NCI-H1417 (cell line): ENCODE measurements at regions not wholly inside any gene's neighbourhood (a gene's known extent, or its start where the extent isn't known, plus 50 kb on each side); places are given as distances from the start of the nearest gene placed in this dataset.

Source experiments
- DNase-seq, 3 experiments: peaks; one replicate each; lab custom pipeline; 2025; lab: John Stamatoyannopoulos, UW

GRCh38 chr16:64892835-64893785, 228.8 kb downstream of the CDH11 start:
- no peak for DNase-seq

DNA sequence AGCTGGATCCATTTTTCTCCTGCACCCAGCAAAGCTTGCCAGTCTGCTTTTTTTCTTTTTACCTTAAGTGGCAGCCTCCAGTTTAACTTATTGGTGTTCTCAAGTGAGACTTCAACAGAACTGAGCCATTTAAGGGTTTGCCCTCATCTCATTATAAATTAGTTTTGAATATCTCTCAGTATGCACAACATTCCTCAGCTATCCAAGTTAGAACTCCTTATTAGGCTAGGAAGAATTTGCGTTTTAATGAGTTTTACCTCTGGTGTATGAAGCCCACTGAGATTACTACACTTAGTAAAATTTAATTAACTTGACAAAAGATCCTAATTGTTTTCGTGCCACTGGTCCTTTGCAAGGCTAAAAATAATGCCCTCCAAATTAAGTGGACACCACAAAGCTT, 232.4 kb downstream of the CDH11 start:
- no peak for DNase-seq

DNA sequence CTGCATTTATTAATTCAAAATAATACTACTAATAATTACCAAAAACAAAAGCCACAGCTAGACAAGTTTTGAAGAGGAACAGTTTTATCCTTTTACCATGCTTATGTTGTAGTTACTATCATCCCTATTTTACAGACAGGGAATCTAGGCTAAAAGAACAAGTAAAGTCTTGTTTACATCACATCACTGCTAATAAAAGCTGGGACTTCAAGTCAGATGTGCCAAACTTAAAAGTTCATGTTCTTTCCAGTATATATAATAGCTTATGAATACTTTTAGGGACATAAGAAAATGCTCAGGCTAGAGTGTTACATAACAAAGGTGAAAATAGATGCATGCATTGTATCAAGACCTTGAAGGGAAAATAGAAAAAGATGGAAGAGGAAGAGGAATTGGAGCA, 234.2 kb downstream of the CDH11 start:
- DNase-seq = no peak

- DNase-seq = no peak
These were observed 239.6 kb downstream of the CDH11 start for GRCh38 chr16:64882078-64882784.

GRCh38 chr16:64880994-64881393, 240.9 kb downstream of the CDH11 start:
- DNase-seq = no peak

- no peak for DNase-seq
These were observed 241.9 kb downstream of the CDH11 start for GRCh38 chr16:64880006-64880405.

DNA sequence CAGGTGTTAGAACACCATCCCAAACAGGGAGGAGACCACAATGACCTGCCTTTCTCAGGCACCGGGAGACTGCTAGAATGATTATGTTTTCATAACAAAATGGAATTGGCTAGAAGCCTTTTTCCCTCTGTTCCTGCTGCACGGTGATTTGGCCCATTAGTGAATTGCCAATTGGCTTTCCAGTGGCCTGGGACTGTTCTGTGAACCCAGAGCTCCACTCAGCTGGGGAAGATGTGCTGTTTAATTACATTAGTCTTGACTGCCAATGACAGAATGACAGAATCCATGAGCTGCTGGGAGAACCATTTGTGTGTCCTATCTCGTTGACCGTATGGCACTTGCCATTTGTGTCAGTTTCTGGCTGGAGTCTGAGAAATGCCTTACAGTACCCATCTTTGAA, 242.9 kb downstream of the CDH11 start:
- DNase-seq = no peak

DNA sequence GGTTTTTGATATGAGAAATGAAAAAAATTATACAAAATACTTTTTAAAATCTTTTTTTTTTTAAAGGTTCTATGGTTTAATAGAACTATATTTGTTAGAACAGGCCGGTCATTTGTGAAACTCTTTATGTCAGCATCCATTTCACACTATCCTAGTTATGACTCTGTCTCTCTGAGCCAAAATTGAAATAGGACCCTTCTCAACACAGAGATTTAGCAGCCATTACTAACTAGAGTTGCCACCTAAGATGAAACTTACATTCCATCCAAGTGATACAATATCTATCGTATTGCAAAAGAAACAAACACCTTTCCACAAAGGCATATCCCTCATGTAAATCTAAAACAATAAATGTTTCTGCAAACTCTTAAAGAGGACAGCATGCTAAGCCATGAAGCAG, 249.8 kb downstream of the CDH11 start:
- no peak for DNase-seq

GRCh38 chr16:64870859-64871258, 251.0 kb downstream of the CDH11 start:
- DNase-seq = no peak

DNA sequence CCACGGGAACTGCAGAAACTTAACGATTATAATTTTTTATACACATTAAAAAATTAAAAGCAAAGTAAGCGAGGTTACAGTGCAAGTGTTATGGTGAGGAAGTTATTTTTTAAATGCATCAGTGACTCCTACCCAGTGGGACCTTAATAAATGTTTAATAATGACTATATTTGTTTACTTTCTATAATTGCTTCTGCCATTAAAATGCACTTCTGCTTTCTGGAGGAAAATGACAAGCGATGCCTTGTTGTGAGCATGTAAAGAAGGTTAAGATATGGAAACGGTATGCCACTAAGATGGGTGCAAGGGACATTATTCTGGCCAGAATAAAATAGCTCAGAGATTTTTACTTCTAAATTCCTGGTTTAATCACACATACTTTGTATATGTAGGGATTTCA, 252.1 kb downstream of the CDH11 start:
- no peak for DNase-seq

- DNase-seq = no peak
These were observed 255.8 kb downstream of the CDH11 start for GRCh38 chr16:64866021-64866420.

- DNase-seq = no peak
These were observed 256.7 kb downstream of the CDH11 start for GRCh38 chr16:64865069-64865696.

DNA sequence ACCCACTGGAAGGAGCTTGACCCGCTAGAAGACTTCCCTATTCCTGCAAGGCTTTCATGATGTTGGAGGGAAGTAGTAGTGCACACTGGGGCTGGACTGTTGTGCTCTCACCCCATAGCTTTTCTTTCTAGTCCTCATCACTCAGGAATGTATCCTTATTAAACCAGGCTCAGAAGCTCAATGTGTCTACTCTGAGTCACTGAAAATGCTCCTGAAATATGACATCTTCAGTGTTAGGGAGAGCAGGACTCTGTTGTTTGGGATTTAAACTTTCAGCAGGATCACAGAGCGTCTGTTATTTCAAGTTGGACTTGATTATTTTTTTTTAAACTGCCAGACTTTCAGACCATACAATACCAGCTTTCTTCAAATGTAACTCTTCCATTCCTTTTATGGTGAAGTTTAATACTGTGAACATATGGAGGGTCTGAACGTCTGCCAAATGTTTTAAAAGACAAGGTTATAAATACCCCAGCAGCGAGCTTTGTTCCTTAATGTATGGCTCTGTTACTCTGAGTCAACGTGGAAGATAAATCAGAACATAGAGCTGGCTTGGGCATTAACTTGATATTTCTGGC, 257.5 kb downstream of the CDH11 start:
- DNase-seq = no peak

- no peak for DNase-seq
These were observed 263.8 kb downstream of the CDH11 start for GRCh38 chr16:64858076-64858475.

DNA sequence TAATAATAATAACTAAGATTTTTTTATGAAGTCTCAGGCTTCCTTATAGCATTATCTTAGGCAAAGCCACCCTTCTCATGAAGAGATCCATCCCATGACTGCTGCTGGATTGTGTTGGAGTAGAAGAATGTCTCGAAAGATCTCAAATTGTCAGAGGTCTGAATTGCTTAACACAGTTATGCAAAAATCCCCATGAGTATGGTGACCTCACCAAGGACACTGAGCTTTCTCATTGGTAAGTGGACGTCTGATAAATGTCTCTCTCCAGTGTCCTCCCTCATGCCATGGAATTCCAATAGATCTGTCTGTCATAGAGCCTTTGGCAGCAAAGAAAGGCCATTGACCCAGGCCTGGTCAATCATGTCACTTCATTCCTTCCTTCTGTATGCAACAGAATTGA, 264.5 kb downstream of the CDH11 start:
- DNase-seq = no peak

DNA sequence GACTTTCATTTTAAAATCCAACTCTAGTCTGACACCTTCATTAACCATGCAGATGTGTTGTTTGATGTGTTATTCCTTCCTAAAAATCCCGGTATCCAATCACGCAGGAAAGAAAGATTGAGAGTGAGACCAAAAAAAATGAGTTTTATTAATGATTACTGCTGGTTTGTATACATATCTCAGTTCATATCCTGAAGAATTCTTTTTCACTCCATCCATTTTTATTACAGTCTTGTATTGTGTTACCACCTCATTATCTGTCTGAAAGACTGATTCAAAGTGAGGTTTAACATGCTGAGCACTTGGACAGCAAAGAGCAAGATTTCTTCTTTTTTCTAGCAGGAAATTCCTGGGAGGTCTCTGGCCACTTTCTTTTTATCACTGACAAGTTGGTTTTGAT, 268.3 kb downstream of the CDH11 start:
- DNase-seq = no peak

GRCh38 chr16:64846966-64847365, 274.9 kb downstream of the CDH11 start:
- DNase-seq = no peak

- no peak for DNase-seq
These were observed 276.8 kb downstream of the CDH11 start for GRCh38 chr16:64845071-64845470.

DNA sequence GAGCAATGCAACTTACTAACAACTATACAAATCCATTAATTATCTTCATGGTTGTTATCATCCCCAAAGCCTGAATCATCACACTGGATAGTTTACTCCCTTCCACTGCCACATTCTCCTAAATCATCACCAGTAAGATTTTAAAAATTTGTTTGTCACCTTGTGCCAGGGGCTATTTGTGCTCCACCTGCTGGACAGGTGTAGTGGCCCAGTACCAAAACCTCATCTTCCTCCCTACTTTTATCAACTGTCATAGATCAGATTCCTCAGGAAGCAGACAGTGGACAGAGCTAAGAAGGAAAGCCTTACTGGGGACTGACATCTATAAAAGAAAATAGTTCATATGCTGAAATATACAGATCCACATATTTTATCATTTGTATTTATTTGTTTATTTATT, 280.4 kb downstream of the CDH11 start:
- DNase-seq = no peak

GRCh38 chr16:64841071-64841470, 280.8 kb downstream of the CDH11 start:
- DNase-seq = no peak

DNA sequence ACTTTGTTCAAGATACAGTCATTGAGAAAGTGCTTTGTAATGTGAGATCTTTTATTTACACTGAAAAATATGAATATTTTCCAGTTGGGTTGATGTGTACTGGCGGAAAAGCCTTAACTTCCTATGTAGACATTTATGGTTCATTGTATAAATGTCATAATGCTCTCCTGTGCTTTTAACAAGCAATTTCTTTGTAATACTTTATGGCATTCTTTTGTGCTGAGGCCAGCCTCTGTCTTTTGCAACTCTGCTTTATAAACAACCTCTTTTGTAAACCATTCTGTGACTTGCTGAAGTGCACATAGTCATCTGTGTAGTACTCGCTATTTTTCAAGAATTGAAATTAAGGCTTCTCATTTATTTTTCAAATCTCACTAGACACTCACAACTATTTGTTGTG, 291.2 kb downstream of the CDH11 start:
- no peak for DNase-seq

- no peak for DNase-seq
These were observed 292.2 kb downstream of the CDH11 start for GRCh38 chr16:64829678-64830077.

GRCh38 chr16:64826374-64826773, 295.5 kb downstream of the CDH11 start:
- DNase-seq = no peak
